GM18868 (cell line): ENCODE measurements at regions not wholly inside any gene's neighbourhood (a gene's known extent, or its start where the extent isn't known, plus 50 kb on each side); places are given as distances from the start of the nearest gene placed in this dataset.
"Not testable (repeated sequence)": the region's sequence is repeated elsewhere in the genome, so short reads cannot be mapped to it uniquely, and the experiment has no call there.

Experiments used
- ATAC-seq: cut with Tn5 transposase; IDR thresholded peaks from one replicate; pipeline ENCODE4 v1.9.1; 2021; ENCODE audit warnings: mild to moderate bottlenecking, moderate library complexity; ENCODE audit not compliant: unreplicated experiment

DNA sequence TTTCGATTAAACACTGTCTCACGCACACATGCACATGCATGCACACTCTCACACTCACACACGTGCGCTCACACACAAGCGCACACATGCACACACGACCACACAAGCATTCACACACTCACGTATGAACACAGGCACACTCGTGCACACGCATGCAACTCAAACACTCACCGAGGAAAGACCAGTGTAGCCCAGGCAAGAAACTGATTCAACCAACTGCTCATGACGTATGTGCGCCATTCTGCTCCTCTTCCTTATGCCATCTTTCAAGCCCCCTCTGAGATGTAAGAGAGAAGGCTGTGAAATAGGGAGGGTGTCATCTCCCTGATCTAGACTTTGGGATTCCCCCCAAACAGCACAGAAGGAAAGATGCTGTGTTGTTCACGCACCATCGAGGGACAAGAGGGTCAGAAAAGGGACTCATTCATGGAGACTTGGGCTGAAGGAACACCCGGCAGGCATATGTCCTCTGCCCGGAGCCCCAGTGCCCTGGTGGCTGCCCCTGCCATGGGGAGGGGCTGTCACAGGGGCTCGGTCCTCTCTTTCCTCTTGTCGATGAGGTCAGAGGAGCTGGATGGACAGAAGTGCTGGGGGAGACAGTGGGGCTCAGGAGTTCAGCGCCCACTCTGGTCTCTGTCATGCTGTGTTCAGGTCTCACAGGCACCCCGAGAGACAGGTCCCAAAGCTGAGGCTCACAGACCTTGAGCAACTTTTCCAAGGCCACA, 130.1 kb upstream of the SHH start:
- no peak for ATAC-seq

DNA sequence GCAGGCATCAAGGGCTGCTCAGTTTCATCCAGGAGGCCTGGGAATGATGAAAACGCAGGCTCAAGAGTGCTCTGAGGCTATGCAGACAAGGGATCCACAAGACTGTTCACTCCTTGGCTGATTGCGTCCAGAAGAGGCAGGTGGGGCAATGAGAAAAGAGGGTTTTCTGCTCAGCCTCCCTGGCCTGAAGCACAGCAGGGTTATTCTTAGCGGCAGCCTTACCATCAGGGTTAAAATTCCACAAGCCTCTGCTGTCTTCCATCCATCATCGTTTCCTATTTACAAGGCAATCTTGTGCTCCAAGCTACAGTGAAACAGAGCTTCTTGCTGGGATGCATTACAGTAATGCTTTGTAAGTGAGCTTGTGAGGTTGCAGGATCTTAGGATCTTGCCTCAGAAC, 129.4 kb upstream of the SHH start:
- no peak for ATAC-seq

DNA sequence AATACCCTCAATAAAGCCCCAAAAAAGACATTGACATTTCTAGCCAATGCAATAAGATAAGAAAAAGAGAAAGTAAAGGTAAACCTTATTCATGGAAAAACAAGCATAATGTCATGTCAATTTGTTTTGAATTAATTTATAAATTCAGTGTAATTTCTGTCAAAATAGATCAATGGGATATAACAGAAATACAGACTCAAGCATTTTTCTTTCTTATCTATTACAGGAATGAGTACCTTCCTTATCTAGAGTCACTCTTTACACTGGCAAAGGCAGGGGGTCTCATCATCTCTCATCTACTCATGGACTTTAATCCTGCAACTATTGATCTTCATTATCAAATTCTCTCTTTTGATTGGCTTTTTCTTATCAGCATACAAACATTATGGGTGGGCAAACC, 127.1 kb upstream of the SHH start:
- ATAC-seq = no peak

DNA sequence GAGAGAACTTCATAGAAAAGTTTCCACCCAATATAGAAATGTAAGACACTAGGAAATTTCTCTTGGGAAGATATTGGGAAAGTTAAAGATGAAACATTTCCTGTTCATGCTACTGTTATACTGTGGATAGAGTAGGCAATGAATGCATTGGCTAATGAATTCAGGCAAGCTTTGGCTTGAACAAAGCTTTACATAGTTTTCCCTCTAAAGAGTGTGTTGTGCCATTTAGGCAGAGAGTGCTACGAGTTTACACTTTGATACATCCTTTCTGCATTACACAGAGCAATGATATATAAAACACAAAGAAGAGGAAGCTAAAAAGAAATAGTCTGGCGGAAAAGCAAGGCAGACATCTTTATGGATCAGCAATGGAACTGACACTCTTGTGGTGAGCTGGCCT, 125.9 kb upstream of the SHH start:
- no peak for ATAC-seq

DNA sequence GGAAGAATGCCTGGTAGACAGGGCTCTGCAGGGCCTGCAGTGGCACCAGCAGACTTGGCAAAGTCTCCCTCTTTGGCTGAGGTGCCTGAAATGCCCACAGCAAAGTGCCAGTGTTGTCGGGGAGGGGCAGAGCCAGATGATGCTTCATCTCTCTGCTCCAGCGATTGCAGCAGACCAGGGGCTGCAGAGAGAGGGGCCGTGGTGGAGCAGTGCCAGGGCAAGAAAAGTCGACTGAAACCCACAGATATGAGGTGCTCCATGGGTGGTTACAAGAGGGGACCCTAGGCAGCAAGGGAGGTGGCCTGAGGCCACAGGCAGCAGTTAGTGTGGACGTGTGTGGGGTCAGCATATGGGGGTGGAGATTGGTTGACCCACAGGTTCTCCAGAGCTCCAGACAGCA, 123.5 kb upstream of the SHH start:
- no peak for ATAC-seq

DNA sequence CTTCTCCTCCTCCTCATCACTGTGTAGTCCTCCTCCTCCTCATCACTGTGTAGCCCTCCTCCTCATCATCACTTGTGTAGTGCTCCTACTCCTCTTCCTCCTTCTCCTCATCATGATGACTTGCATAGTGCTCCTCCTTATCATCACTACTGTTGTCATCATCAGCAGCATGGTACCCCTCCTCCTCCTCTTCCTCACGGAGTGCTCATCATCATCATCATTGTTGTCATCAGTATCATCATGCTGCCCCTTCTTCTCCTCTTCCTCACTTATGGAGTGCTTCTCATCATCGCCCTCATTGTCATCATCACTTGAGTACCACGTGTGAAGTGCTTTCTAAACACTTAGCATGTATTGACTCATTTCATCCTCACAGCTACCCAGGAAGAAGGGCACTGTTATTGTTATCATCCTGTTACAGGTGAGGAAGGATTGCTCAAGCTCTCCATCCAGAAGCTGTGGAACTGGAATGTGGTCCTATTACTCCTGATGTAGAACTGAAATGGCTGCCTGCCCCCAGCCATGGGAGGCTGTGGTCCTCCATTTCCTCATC, 122.8 kb upstream of the SHH start:
- ATAC-seq = no peak

DNA sequence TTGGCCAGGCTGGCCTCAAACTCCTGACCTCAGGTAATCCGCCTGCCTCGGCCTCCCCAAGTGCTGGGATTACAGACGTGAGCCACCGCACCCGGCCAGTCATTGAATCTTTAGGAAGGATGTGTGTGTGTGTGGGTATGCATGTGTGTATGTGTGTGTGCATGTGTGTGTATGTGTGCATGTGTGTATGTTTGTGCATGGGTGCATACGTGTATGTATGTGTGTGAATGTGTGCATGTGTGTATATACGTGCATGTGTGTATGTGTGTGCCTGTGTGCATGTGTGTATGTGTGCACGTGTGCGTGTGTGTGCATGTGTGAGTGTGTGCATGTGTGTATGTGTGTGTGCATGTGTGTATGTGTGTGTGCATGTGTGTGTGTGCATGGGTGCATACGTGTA, 120.1 kb upstream of the SHH start:
- ATAC-seq = not testable (repeated sequence)

DNA sequence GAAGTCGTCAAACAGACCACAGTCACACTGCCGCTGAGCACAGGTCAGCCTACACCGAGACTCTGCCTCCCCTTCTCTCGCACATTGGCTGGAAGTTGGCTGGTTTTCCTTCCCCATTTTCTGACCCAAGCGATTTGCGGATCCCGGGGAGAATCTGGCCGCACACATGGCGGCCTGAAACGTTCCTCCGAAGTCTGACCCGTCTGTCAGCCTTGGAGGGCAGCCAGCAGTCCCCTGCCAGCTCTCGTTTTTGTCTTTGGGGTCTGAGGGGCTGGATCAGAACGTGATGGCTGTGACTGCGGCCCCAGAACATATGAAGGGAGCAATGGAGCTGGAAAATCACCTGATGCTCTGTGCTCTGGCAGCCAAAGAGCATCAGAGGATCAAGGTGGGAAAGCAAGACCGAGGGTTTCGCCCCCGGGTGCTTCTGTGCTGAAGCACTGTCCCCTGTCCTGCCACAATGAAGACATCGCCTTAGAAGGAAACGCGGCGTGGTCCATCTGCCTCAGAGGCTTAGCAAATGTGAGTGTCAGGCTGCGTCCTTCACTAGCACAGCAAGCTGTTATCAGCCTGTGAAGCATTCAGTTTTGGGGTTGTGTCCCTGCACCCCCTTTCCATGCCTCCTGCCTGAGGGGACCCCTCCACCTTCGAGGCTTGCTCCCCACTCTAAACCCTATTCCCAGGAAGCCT, 119.3 kb upstream of the SHH start:
- ATAC-seq = no peak

DNA sequence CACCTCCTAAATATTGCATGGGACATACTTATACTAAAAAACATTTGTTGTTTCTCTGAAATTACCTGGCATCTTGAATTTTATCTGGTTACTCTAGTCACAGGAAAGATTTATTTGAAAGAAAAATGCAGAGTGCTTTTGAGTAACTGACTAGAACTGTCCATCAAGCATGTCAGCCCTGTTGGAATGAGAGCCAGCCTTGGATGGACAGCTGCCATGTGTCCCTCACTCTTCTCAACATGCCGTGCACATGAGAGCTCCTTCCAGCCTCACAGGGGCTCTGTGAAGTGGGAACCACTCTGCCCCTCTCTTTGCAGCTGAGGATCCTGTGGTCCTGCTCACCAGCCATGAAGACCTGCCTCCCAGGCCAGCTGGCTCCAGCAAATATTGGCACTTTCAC, 118.3 kb upstream of the SHH start:
- no peak for ATAC-seq

DNA sequence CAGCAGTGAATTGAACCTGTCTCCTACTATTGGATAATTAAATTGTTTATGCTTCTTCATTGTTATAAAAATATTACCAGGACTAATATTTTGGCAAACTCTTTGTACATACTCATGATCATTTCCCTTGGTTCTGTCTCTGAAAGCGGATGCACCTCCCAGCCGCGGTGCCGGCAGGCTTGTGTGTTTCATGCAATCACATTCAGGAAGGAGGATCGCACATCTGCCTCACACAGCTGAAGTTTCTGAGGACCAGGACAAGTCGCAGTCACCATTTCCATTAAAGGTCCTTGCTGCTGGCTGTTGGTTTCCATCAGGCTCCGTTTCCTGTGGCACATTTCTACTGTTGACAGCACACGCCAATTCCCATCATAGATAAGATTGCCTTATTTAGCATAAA, 117.8 kb upstream of the SHH start:
- ATAC-seq = no peak

DNA sequence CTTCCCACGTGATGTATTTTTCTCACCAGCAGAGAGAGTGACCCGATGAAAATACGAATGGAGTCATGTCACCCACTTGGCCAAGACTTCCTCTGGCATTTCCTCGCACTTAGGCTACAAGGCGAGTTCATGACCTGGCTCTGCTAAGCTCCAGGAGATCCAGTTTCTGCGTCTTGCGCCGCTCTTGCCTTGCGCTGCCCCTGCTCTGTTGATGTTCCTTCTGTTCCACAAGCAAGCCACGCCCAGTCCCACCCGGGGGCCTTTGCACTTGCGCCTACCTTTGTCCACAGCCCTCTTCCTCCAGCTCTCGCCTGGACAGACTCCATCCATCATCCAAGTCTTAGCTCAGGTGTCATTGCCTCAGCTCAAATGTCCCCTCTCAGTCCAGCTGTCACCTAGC, 116.3 kb upstream of the SHH start:
- no peak for ATAC-seq

DNA sequence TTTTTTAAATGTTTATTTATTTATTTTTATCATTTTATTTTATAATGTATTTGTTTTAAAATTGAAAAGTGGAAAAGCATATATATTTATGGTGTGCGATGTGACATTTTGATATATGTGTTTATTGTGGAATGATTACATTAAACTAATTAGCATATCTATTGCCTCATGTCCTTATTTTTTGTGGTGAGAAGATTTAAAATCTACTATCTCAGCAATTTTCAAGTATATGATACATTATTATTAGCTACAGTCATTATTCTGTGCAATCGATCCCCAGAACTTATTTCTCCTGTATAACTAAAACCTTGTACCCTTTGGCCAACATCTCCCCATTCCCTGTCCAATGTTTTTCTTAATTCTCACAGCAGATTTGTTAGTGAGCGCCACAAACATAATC, 115.6 kb upstream of the SHH start:
- no peak for ATAC-seq

DNA sequence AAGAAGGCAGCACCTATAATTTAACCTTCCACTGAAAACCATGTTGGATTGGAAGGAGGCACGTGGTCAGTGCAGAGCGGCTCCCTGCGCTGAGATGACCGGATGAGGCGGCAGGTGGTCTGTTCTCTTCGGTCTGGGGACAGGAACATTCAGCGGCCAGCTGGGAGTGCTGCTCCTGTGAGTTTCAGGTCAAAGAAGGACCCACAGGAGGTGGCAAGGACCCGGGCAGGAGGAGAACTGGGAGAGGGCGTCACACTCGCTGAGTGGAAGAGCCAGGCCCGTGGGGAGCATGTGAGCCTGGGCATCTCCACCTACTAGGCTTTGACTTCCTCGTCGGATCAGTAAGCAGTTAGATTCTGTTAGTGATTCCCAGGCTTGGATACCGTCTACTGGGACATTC, 113.4 kb upstream of the SHH start:
- no peak for ATAC-seq

DNA sequence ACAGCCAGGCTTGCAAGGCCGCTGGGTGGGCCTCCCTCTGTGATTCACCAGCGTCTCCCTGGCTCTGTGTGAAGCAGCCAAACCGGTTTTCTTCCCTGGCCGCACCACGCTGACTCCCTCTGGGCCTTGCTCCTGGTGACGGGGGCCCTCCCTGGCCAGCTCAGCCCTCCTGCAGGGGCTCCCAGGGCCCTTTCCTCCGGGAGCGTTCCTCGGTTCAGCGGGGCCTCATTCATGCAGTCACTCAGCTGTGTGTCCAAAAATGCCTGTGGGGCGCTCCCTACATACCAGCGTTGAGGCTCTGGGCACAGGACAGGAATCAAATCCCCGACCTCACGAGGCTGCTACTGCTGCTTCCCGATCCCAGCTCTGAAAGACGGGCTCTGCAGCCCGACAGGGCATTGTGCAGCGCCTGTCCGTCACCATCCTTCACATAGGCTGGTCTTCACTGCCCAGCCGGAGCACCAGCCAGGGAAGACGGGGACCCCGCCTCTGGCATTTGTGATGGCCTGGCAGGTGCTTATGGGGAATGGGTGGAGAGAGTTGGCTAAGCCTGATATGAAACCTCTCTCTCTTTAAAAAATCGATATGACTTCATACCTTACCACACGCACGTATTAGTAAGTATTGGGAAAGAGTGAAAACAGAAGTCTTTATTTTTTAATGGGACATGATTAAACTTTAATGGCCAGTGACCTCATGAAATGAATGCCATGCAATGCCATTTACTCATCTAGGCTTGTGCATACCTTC, 110.0 kb upstream of the SHH start:
- ATAC-seq = no peak

DNA sequence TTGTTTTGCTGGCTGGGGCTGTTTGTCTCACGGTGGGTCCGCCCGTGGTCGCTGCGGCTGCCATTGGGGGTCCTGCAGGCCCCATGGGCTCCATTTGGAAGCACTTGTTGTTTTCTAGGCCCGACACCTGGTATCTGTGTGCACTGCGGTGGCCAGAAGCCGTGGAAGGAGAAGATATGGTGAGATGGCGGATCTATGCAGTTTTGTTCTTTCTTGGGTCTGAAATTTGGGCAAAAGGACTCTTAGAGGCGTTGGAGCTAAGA, 109.5 kb upstream of the SHH start:
- no peak for ATAC-seq

DNA sequence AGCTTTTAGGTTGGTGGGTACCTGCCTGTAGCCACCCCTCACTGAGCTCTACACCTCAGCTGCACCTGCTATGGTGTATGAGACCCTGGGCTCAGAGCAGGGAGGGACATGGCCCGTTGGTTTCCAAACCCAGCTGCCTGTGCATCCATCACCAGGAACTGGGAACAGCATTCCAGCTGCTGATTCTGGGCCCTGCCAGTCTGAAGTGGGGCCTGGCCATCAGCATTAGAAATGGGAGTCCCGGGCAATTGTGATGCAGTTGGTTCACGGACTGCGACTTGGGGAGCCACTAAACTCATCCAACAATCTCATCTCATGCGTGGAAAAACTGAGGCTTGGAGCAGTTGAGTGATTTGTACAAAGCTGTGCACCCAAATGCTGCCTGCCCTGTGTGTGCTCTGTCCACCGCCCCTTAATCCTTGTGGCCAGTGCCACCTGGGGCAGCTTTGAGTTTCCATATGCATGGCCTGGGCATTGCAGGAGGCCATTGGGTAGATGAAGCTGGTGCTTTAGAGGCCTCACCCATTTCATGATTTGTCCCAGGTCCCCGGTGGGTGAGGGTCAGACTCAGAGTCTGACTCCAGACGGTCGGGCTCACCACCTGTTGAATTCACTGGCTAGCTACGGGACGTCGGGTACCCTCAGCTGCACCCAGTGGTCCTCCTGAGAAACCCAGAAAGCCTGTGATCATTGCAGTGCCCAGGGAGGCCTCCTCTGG, 109.0 kb upstream of the SHH start:
- no peak for ATAC-seq

DNA sequence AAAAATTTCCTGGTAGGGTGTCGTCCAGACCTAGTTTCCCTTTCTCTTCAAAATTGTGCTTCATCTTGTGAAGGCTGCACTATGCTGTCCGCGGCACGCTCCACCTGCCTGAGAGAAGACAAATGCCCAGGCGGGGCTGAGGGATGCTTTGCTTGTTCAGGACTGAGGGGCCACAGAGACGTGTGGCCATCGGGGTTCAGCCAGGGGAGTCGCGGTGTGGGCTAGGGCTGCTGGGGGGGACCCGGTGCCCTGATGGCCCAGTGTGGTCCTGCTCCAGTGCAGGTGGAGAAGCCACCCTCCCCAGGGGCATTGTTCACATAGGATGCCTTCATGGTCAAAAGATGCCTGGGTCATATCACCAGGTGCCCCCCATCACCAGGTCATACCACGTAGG, 107.8 kb upstream of the SHH start:
- no peak for ATAC-seq

DNA sequence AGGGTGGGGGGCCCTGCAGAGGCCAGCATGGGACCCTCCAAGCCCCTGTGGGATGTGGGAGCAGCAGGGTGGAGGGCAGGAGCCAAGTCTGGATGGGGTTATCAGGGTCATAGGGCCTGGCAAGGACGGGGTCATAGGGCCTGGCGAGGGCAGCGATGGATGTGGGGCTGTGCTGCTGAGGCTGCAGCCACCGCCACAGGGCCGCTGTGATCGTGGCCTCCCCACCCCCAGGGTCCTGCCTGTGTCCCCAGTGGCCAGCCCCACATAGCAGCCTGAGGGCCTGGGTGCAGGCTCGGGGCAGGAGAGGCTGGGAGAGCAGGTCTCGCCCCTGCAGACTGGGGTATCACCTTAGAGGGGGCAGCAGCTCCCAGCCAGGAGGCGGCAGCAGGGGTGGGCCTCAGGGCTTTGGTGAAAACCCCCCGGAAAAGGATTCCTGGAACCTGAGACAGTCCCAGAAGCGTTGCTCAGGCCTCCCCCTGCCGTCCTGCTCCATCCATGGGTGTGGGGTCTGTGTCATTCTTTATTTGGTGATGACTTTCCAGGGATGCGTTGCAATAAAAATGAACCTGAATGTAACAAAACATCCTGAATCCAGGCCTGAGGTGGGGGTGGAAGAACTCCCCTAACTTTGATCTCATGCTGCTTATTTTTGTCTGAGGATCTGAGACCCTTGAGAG, 107.3 kb upstream of the SHH start:
- no peak for ATAC-seq

DNA sequence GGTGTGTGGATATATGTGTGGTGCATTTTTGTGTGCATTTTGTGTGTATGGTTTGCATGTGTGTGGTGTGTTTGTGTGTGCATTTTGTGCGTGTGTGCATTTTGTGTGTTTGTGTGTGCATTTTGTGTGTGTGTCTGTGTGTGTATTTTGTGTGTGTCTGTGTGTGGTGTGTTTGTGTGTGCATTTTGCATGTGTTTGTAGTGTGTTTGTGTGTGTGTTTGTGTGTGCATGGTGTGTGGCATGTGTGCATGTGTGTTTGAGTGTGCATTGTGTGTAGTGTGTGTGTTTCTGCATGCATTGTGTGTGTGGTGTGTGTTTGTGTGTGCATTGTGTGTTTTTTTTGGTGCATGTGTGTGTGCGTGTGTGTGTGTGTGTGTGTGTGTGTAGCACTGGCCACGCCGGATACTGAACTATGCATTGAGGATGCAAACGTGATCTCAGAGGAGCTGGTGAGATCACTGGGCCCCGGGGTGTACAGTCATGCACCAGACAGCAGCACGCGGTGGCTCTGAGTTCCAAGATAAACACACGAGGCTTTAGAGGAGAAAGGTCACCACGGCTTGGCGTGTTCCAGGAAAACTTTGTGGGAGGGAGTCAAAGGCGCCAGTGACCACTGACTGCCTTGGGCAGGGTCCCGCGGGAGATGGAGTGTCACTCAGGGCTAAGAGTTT, 106.6 kb upstream of the SHH start:
- ATAC-seq = no peak

DNA sequence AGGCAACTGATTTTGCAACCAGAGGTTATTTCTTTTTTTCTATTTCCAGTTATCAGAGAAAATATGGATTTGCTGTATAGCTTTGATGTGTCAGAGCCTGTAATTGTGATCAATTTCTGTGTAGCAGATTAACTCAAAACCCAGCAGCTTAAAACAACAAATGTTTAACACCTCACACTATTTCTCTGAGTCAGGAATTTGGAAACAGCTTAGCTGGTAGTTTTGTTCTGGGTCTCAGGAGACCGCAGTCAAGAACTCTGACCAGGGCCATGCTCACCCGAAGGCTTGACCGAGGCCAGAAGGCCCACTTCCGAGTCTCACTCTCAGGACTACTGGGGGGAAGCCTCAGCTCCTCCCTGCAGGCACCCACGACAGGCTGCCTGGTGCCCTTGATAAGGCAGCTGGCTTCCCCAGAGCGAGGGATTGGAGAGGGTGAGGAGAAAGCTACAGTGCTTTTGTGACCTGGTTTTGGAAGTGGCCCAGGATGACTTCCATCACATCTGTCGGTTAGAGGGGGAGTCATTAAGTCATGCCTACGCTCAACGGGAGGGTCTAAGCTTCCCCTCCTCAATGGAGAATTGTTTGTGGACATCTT, 105.7 kb upstream of the SHH start:
- no peak for ATAC-seq
